Left colon (tissue), 2 donors: ENCODE measurements at regions not wholly inside any gene's neighbourhood (a gene's known extent, or its start where the extent isn't known, plus 50 kb on each side); places are given as distances from the start of the nearest gene placed in this dataset.

Experiments
- ATAC-seq: fragments of 200-7000 bp; cut with Tn5 transposase; one replicate; pipeline ENCODE4 v1.9.1; 2020; ENCODE audit warnings: mild to moderate bottlenecking, moderate library complexity
- DNase-seq, 2 donors: peaks; one replicate each; pipeline ENCODE4 v3.0.0-alpha.2; 2020
- intact Hi-C, 2 donors: fragments of 100-400 bp; cut with DNase I in 1 of 2; cut with micrococcal nuclease in 1 of 2; formaldehyde crosslinking; loops; one replicate each; pipeline versions ENCODE4 v1.11.2 to v1.14.0; 2022; cut with DNase I, micrococcal nuclease
- donor health status: DM: no; HTN: no; CAD: no.
- donor health status: DM: yes; HTN: yes; CAD: no.

GRCh38 chr12:58615047-58615446 is 305.3 kb downstream of the LRIG3 start:
- intact Hi-C loops = no loop called here
- DNase-seq (no peak), ATAC-seq (no peak)

GRCh38 chr12:58615576-58615975 is 304.7 kb downstream of the LRIG3 start:
- ATAC-seq (no peak), DNase-seq (no peak)
- intact Hi-C loops = no loop called here

GRCh38 chr12:58616618-58617017 is 303.7 kb downstream of the LRIG3 start:
- ATAC-seq (no peak), DNase-seq (no peak)
- intact Hi-C loops = no loop called here

- DNase-seq = no peak
- intact Hi-C loops = no loop called here
- no peak for ATAC-seq
These were observed 299.2 kb downstream of the LRIG3 start for GRCh38 chr12:58621126-58621525.

GRCh38 chr12:58629376-58629775 is 290.9 kb downstream of the LRIG3 start:
- DNase-seq (no peak), ATAC-seq (no peak)
- intact Hi-C loops = no loop called here

- no peak for ATAC-seq
- intact Hi-C loops = no loop called here
- no peak for DNase-seq
These were observed 286.8 kb downstream of the LRIG3 start for GRCh38 chr12:58633479-58633878.

GRCh38 chr12:58639318-58639934 is 280.9 kb downstream of the LRIG3 start:
- intact Hi-C loops = no loop called here
- ATAC-seq (no peak), DNase-seq (no peak)

GRCh38 chr12:58640314-58640713 is 280.0 kb downstream of the LRIG3 start:
- intact Hi-C loops = no loop called here
- DNase-seq (no peak), ATAC-seq (no peak)

- ATAC-seq (no peak), DNase-seq (no peak)
- intact Hi-C loops = no loop called here
These were observed 274.4 kb downstream of the LRIG3 start for GRCh38 chr12:58645946-58646345.

- ATAC-seq (no peak), DNase-seq (no peak)
- intact Hi-C loops = no loop called here
These were observed 272.8 kb downstream of the LRIG3 start for GRCh38 chr12:58647495-58647894.

GRCh38 chr12:58648176-58648575 is 272.1 kb downstream of the LRIG3 start:
- DNase-seq = no peak
- intact Hi-C loops = no loop called here
- no peak for ATAC-seq

- intact Hi-C loops = no loop called here
- DNase-seq (no peak), ATAC-seq (no peak)
These were observed 268.5 kb downstream of the LRIG3 start for GRCh38 chr12:58651850-58652249.

GRCh38 chr12:58654021-58654420 is 266.3 kb downstream of the LRIG3 start:
- ATAC-seq = no peak
- intact Hi-C loops = no loop called here
- DNase-seq = no peak

- ATAC-seq = no peak
- intact Hi-C loops = no loop called here
These were observed 264.9 kb downstream of the LRIG3 start for GRCh38 chr12:58655375-58655774.

GRCh38 chr12:58656254-58657009 is 263.9 kb downstream of the LRIG3 start:
- intact Hi-C loops = no loop called here
- ATAC-seq (no peak), DNase-seq (no peak)

More at GRCh38 chr12:58655375-58655774, 264.9 kb downstream of the LRIG3 start:
- DNase-seq = no peak

GRCh38 chr12:58657190-58657589 is 263.1 kb downstream of the LRIG3 start:
- intact Hi-C loops = no loop called here
- no peak for ATAC-seq
- no peak for DNase-seq

GRCh38 chr12:58665375-58665774 is 254.9 kb downstream of the LRIG3 start:
- ATAC-seq = no peak
- intact Hi-C loops = no loop called here

GRCh38 chr12:58668233-58668632 is 252.1 kb downstream of the LRIG3 start:
- no peak for ATAC-seq
- no peak for DNase-seq
- intact Hi-C loops = no loop called here

More at GRCh38 chr12:58665375-58665774, 254.9 kb downstream of the LRIG3 start:
- no peak for DNase-seq

- intact Hi-C loops = no loop called here
- no peak for ATAC-seq
- no peak for DNase-seq
These were observed 251.4 kb downstream of the LRIG3 start for GRCh38 chr12:58668871-58669270.

GRCh38 chr12:58670623-58671022 is 249.7 kb downstream of the LRIG3 start:
- DNase-seq = no peak
- no peak for ATAC-seq
- intact Hi-C loops = no loop called here

GRCh38 chr12:58671196-58671595 is 249.1 kb downstream of the LRIG3 start:
- no peak for ATAC-seq
- intact Hi-C loops = no loop called here
- no peak for DNase-seq
